H1 (cell line): ENCODE measurements at regions not wholly inside any gene's neighbourhood (a gene's known extent, or its start where the extent isn't known, plus 50 kb on each side); places are given as distances from the start of the nearest gene placed in this dataset.

Source experiments
- CTCF ChIA-PET: fragments of 300-600 bp; sonication (Branson Sonifier 250); formaldehyde crosslinking; loops from one replicate; lab custom pipeline; 2021; ENCODE audit not compliant: partially characterized antibody; lab: Charles Lee
- POLR2A ChIA-PET: fragments of 300-600 bp; sonication (Branson Sonifier 250); formaldehyde crosslinking; loops from one replicate; lab custom pipeline; 2021; ENCODE audit warnings: inconsistent platforms; ENCODE audit not compliant: partially characterized antibody; lab: Charles Lee
- DNase-seq, 2 experiments: peaks; one replicate each; pipeline versions ENCODE4 v3.0.0 to v3.0.0-alpha.2; 2010 to 2022; ENCODE audit warnings: low spot score in 2 of 2, low read depth in 1 of 2, mixed read lengths in 1 of 2
- FAIRE-seq: peaks from 2 replicates; lab custom pipeline; 2011; peaks lifted over from hg19 to GRCh38; lab: Jason Lieb, UNC
- H2AFZ ChIP-seq: 2 replicates; pipeline ENCODE4 v1.8.1; 2012; ENCODE audit warnings: low read length, inconsistent platforms
- H2AK5ac ChIP-seq: 2 replicates; pipeline ENCODE4 v1.6.1; 2013; ENCODE audit warnings: low read depth, low read length
- H2BK120ac ChIP-seq: replicated peaks from 2 replicates; pipeline ENCODE3; 2013; ENCODE audit warnings: low read depth, low read length, inconsistent platforms
- H2BK12ac ChIP-seq: 2 replicates; pipeline ENCODE4 v1.6.1; 2013; ENCODE audit warnings: low read depth, low read length
- H2BK15ac ChIP-seq: 2 replicates; pipeline ENCODE4 v1.6.1; 2013; ENCODE audit warnings: low read length
- H2BK20ac ChIP-seq: 2 replicates; pipeline ENCODE4 v1.6.1; 2013; ENCODE audit warnings: low read length
- H2BK5ac ChIP-seq: 2 replicates; pipeline ENCODE4 v1.6.1; 2013; ENCODE audit warnings: low read depth, low read length
- H3K14ac ChIP-seq: 2 replicates; pipeline ENCODE4 v1.6.1; 2013; ENCODE audit warnings: inconsistent platforms; ENCODE audit not compliant: insufficient read length
- H3K18ac ChIP-seq: 2 replicates; pipeline ENCODE4 v1.6.1; 2013; ENCODE audit warnings: low read length; ENCODE audit errors: extremely low read depth
- H3K23ac ChIP-seq: 2 replicates; pipeline ENCODE4 v1.6.1; 2013; ENCODE audit warnings: inconsistent platforms; ENCODE audit not compliant: insufficient read length
- H3K23me2 ChIP-seq: 2 replicates; pipeline ENCODE4 v1.6.1; 2013; ENCODE audit warnings: low read depth, low read length
- H3K27ac ChIP-seq: 2 replicates; pipeline ENCODE4 v1.6.1; 2011; ENCODE audit warnings: low read depth, low read length, inconsistent platforms
- H3K27me3 ChIP-seq, 4 experiments: replicated peaks in 1 of 4; 1 replicate in 1 of 4; 2 replicates in 3 of 4; pipeline versions ENCODE4 v1.6.1 to v1.8.1; 2011 to 2013; ENCODE audit warnings: low read length in 3 of 4, mild to moderate bottlenecking in 3 of 4, inconsistent platforms in 2 of 4, mixed read lengths in 2 of 4, moderate library complexity in 1 of 4; ENCODE audit not compliant: control insufficient read depth in 3 of 4, insufficient read depth in 3 of 4; ENCODE audit errors: extremely low read depth in 1 of 4
- H3K36me3 ChIP-seq, 4 experiments: 2 replicates each; pipeline versions ENCODE4 v1.6.1 to v1.8.1; 2011 to 2013; ENCODE audit warnings: mild to moderate bottlenecking in 4 of 4, low read length in 3 of 4, moderate library complexity in 2 of 4, control low read depth in 1 of 4, inconsistent platforms in 1 of 4; ENCODE audit not compliant: insufficient read depth in 4 of 4, control insufficient read depth in 2 of 4
- H3K4ac ChIP-seq: replicated peaks from 2 replicates; pipeline ENCODE3; 2013; ENCODE audit warnings: low read length, low read depth, mixed read lengths, inconsistent platforms; ENCODE audit not compliant: insufficient read length
- H3K4me1 ChIP-seq, 4 experiments: replicated peaks in 1 of 4; 1 replicate in 1 of 4; 2 replicates in 3 of 4; pipeline versions ENCODE4 v1.6.1 to v1.8.1; 2011 to 2013; ENCODE audit warnings: low read length in 3 of 4, inconsistent platforms in 2 of 4, mixed read lengths in 1 of 4; ENCODE audit not compliant: insufficient read depth in 4 of 4, control insufficient read depth in 3 of 4
- H3K4me2 ChIP-seq, 2 experiments: 2 replicates each; pipeline versions ENCODE4 v1.6.1 to v1.8.1; 2011 to 2013; ENCODE audit warnings: low read depth in 2 of 2, low read length in 2 of 2, control low read depth in 1 of 2, inconsistent platforms in 1 of 2, mild to moderate bottlenecking in 1 of 2; ENCODE audit not compliant: insufficient read depth in 1 of 2
- H3K4me3 ChIP-seq, 4 experiments: fragments of 200-600, 300-600 bp in 1 of 4; sonication (generic), shearing (Covaris generic), sonication (Bioruptor Twin) in 1 of 4; 2 replicates each; pipeline versions ENCODE4 v1.5.1 to v1.8.1; 2011 to 2016; ENCODE audit warnings: low read length in 4 of 4, low read depth in 3 of 4, control low read depth in 2 of 4, inconsistent platforms in 2 of 4, mild to moderate bottlenecking in 2 of 4, mixed read lengths in 1 of 4, moderate library complexity in 1 of 4; ENCODE audit not compliant: insufficient read depth in 2 of 4; ENCODE audit errors: extremely low read depth in 1 of 4
- H3K56ac ChIP-seq: replicated peaks from 2 replicates; pipeline ENCODE3; 2013; ENCODE audit warnings: low read depth, mild to moderate bottlenecking, mixed read lengths, low read length, inconsistent platforms; ENCODE audit not compliant: insufficient read length
- H3K79me1 ChIP-seq: 2 replicates; pipeline ENCODE4 v1.6.1; 2013; ENCODE audit warnings: low read depth, low read length, control low read depth
- H3K79me2 ChIP-seq, 2 experiments: 2 replicates each; pipeline versions ENCODE4 v1.6.1 to v1.8.1; 2012 to 2013; ENCODE audit warnings: low read length in 2 of 2, mild to moderate bottlenecking in 2 of 2, inconsistent platforms in 1 of 2; ENCODE audit not compliant: insufficient read depth in 2 of 2, control insufficient read depth in 1 of 2
- H3K9ac ChIP-seq, 4 experiments: replicated peaks in 1 of 4; 1 replicate in 1 of 4; 2 replicates in 3 of 4; pipeline versions ENCODE4 v1.6.1 to v1.8.1; 2011 to 2013; ENCODE audit warnings: low read depth in 3 of 4, low read length in 3 of 4, control low read depth in 2 of 4, mild to moderate bottlenecking in 2 of 4, moderate library complexity in 2 of 4, inconsistent platforms in 1 of 4; ENCODE audit errors: extremely low read depth in 1 of 4
- H3K9me3 ChIP-seq, 2 experiments: 2 replicates each; pipeline versions ENCODE4 v1.6.1 to v1.8.1; 2012 to 2013; ENCODE audit warnings: mild to moderate bottlenecking in 2 of 2, moderate library complexity in 2 of 2, control low read depth in 1 of 2, inconsistent platforms in 1 of 2, low read depth in 1 of 2, low read length in 1 of 2, mixed read lengths in 1 of 2; ENCODE audit not compliant: insufficient read depth in 2 of 2
- H4K20me1 ChIP-seq, 2 experiments: replicated peaks in 1 of 2; 2 replicates each; pipeline versions ENCODE3 to v1.8.1; 2011 to 2013; ENCODE audit warnings: inconsistent platforms in 2 of 2, low read length in 2 of 2, mild to moderate bottlenecking in 1 of 2; ENCODE audit not compliant: insufficient read depth in 2 of 2, control insufficient read depth in 1 of 2
- H4K5ac ChIP-seq: 2 replicates; pipeline ENCODE4 v1.6.1; 2013; ENCODE audit warnings: low read length, low read depth, mixed read lengths, inconsistent platforms; ENCODE audit not compliant: insufficient read length
- H4K8ac ChIP-seq: 2 replicates; pipeline ENCODE4 v1.8.0; 2013; ENCODE audit warnings: mild to moderate bottlenecking, moderate library complexity, low read length, inconsistent platforms; ENCODE audit not compliant: insufficient read depth; ENCODE audit errors: extremely low read depth
- H4K91ac ChIP-seq: replicated peaks from 2 replicates; pipeline ENCODE3; 2013; ENCODE audit warnings: low read length, mixed read lengths, inconsistent platforms; ENCODE audit not compliant: insufficient read length
- ASH2L ChIP-seq: fragments of 200-600, 300-600 bp; sonication (generic); IDR thresholded peaks from one replicate; pipeline ENCODE4 v1.7.1; 2017; ENCODE audit warnings: low read length
- BCL11A ChIP-seq, 2 experiments: IDR thresholded peaks; one replicate each; pipeline ENCODE4 v1.6.1; 2011; ENCODE audit warnings: low read depth in 2 of 2, low read length in 2 of 2, mild to moderate bottlenecking in 2 of 2
- EZH2 ChIP-seq: fragments of 200-600 bp; sonication (generic); IDR thresholded peaks from 2 replicates; pipeline ENCODE4 v1.7.1; 2012; ENCODE audit warnings: low read depth, mild to moderate bottlenecking, moderate library complexity, low read length, inconsistent platforms; ENCODE audit not compliant: severe bottlenecking
- JUN ChIP-seq: IDR thresholded peaks from 2 replicates; pipeline ENCODE4 v1.6.1; 2011; ENCODE audit warnings: low read depth, mild to moderate bottlenecking, improper control_type of control experiment, low read length
- KDM1A ChIP-seq: fragments of 200-600, 300-600 bp; sonication (generic); IDR thresholded peaks from 2 replicates; pipeline ENCODE4 v1.7.1; 2016; ENCODE audit warnings: mild to moderate bottlenecking, low read length, borderline replicate concordance
- PHF8 ChIP-seq: fragments of 200-600 bp; sonication (generic); conservative IDR thresholded peaks from 2 replicates; pipeline ENCODE4 v1.7.1; 2012; ENCODE audit warnings: low read depth, mild to moderate bottlenecking, inconsistent platforms, low read length, moderate library complexity
- POLR2AphosphoS5 ChIP-seq: IDR thresholded peaks from 2 replicates; pipeline ENCODE4 v1.6.1; 2011; ENCODE audit warnings: low read depth, low read length
- POU5F1 ChIP-seq: IDR thresholded peaks from 2 replicates; pipeline ENCODE4 v1.6.1; 2011; ENCODE audit warnings: low read depth, mild to moderate bottlenecking, low read length, moderate library complexity
- SIN3A ChIP-seq, 2 experiments: IDR thresholded peaks in 1 of 2; conservative IDR thresholded peaks in 1 of 2; 2 replicates each; pipeline ENCODE4 v1.6.1; 2011 to 2012; ENCODE audit warnings: low read length in 2 of 2, improper control_type of control experiment in 1 of 2, low read depth in 1 of 2, mild to moderate bottlenecking in 1 of 2
- SP1 ChIP-seq: IDR thresholded peaks from 2 replicates; pipeline ENCODE4 v1.6.1; 2011; ENCODE audit warnings: low read depth, low read length
- SUZ12 ChIP-seq: fragments of 200-600 bp; sonication (generic); IDR thresholded peaks from 2 replicates; pipeline ENCODE4 v1.6.1; 2012; ENCODE audit warnings: mild to moderate bottlenecking, inconsistent platforms, low read length, moderate library complexity, mixed read lengths
- TCF12 ChIP-seq: IDR thresholded peaks from 2 replicates; pipeline ENCODE4 v1.6.1; 2011; ENCODE audit warnings: low read depth, mild to moderate bottlenecking, low read length
- WGBS, 2 experiments: shearing (Covaris generic) in 1 of 2; methylation state at CpG; one replicate each; pipeline versions ENCODE4 v1.1.6 to v1.1.7; 2013 to 2015; ENCODE audit warnings: low lambda C conversion rate in 2 of 2, mixed read lengths in 2 of 2, inconsistent platforms in 1 of 2, low coverage in 1 of 2, missing lambda C conversion rate in 1 of 2; ENCODE audit not compliant: insufficient replicate concordance in 2 of 2, insufficient coverage in 1 of 2, insufficient read length in 1 of 2; ENCODE audit errors: extremely low coverage in 1 of 2, missing lambda C conversion rate in 1 of 2; 5-methylcytosine and 5-hydroxymethylcytosine counted together

GRCh38 chr10:71128311-71128980 lies 83.9 kb upstream of the UNC5B start:
- Histone ChIP-seq H3K23ac (no peak overlapping the region), H3K27ac (no peak overlapping the region), H2BK20ac (no peak overlapping the region), H4K5ac (no peak overlapping the region), H3K4me2 (no peak overlapping the region), H2AFZ (no peak overlapping the region), H3K14ac (no peak overlapping the region), H3K23me2 (no peaks in the 10 kb centered on the region), H3K27me3 (0 out of 7 replicates have a peak, but pooled peaks cover 0 to 2% (median 0%) of the 10 kb centered on the region in 4 experiments), H2BK12ac (no peak overlapping the region), H2AK5ac (no peak overlapping the region), H3K9ac (no peak overlapping the region), H4K91ac (no peak overlapping the region), H4K8ac (no peak overlapping the region), H3K18ac (no peak overlapping the region), H3K36me3 (no peaks in the 10 kb centered on the region), H2BK15ac (no peak overlapping the region), H3K79me2 (no peaks in the 10 kb centered on the region), H4K20me1 (no peaks in the 10 kb centered on the region), H3K79me1 (no peaks in the 10 kb centered on the region), H2BK120ac (no peak overlapping the region), H2BK5ac (no peak overlapping the region), H3K9me3 (no peaks in the 10 kb centered on the region), H3K4ac (no peak overlapping the region), H3K4me3 (no peak overlapping the region), H3K4me1 (peaks cover 0 to 3% (median 0%) of the 10 kb centered on the region in 4 experiments; a peak in 1 of 7 replicates), H3K56ac (no peak overlapping the region)
- ChIA-PET CTCF (no interaction called here), POLR2A (no interaction called here)
- no peak for FAIRE-seq
- DNase-seq, result no peak
- 83% methylated on average over 7 of the region's 7 CpGs; no CpG with 5 or more reads in 1 of the 2 experiments for WGBS, 2 experiments
- TF ChIP-seq SP1 (no peak), KDM1A (no peak), EZH2 (no peak), ASH2L (no peak), SUZ12 (no peak), POU5F1 (no peak), POLR2AphosphoS5 (no peak), SIN3A (conservative IDR thresholded peaks at IDR 0.05 in 1 of 2, IDR thresholded peaks at IDR 0.05 in 1 of 2; ENCODE audit: low read depth in 1 of 2, low read length in 2 of 2) (no peak), JUN (no peak), BCL11A (IDR thresholded peaks at IDR 0.05; ENCODE audit: low read depth in 2 of 2, low read length in 2 of 2) (no peak), TCF12 (no peak), PHF8 (no peak)
